Stimulated activated naive CD8-positive, alpha-beta T cell treated with anti-CD3 and anti-CD28 coated beads, Interleukin-15, amount 100 ng/mL, for 72 hours (primary cell): ENCODE measurements at regions not wholly inside any gene's neighbourhood (a gene's known extent, or its start where the extent isn't known, plus 50 kb on each side); places are given as distances from the start of the nearest gene placed in this dataset.
A peak's percentile ranks its signal among the peaks of the same experiment; 100 is the strongest.

Experiments
- ATAC-seq: fragments of 150-1000 bp; cut with Tn5 transposase; 2 replicates; pipeline ENCODE4 v1.10.0; 2021; ENCODE audit warnings: mild to moderate bottlenecking, moderate library complexity
- DNase-seq, 2 donors: peaks; one replicate each; pipeline ENCODE4 v3.0.0; 2021 to 2022
- H3K27ac Mint-ChIP-seq, 2 donors: one replicate each; pipeline ENCODE4 v1.8.0; 2022; ENCODE audit warnings: mild to moderate bottlenecking in 2 of 2, mixed read lengths in 2 of 2, moderate library complexity in 2 of 2
- H3K27me3 Mint-ChIP-seq: one replicate; pipeline ENCODE4 v1.8.0; 2022; ENCODE audit warnings: mixed read lengths
- H3K4me1 Mint-ChIP-seq: one replicate; pipeline ENCODE4 v1.8.0; 2022; ENCODE audit warnings: mild to moderate bottlenecking, mixed read lengths
- H3K4me3 Mint-ChIP-seq, 2 donors: one replicate each; pipeline ENCODE4 v1.8.0; 2022; ENCODE audit warnings: mild to moderate bottlenecking in 2 of 2, mixed read lengths in 2 of 2, moderate library complexity in 1 of 2
- H3K9me3 Mint-ChIP-seq, 2 donors: one replicate each; pipeline ENCODE4 v1.8.0; 2022; ENCODE audit warnings: mixed read lengths in 2 of 2

GRCh38 chr18:3328532-3328931, 66.6 kb downstream of the MYL12B start:
- Mint-ChIP-seq H3K4me3 (no peak overlapping the region), H3K4me1 (peaks cover 6% of the 10 kb centered on the region), H3K27me3 (no peaks in the 10 kb centered on the region), H3K9me3 (no peaks in the 10 kb centered on the region), H3K27ac (no peak overlapping the region)
- DNase-seq: no peak
- ATAC-seq: no peak

- Mint-ChIP-seq H3K27ac (peak overlapping the region in 1 of 2 donors; percentile 90), H3K4me3 (no peak overlapping the region), H3K9me3 (no peaks in the 10 kb centered on the region), H3K27me3 (no peaks in the 10 kb centered on the region), H3K4me1 (no peaks in the 10 kb centered on the region)
- DNase-seq: no peak
- ATAC-seq: no peak
Measured at GRCh38 chr18:3329471-3329870, 67.5 kb downstream of the MYL12B start.

GRCh38 chr18:3329872-3330271, 67.9 kb downstream of the MYL12B start:
- ATAC-seq (no peak), DNase-seq (no peak)
- H3K9me3 Mint-ChIP-seq: no peaks in the 10 kb centered on the region
- no peaks in the 10 kb centered on the region for H3K27me3 Mint-ChIP-seq
- H3K27ac Mint-ChIP-seq: no peak overlapping the region
- no peaks in the 10 kb centered on the region for H3K4me1 Mint-ChIP-seq
- H3K4me3 Mint-ChIP-seq: no peak overlapping the region

- Mint-ChIP-seq H3K27me3 (no peaks in the 10 kb centered on the region), H3K27ac (no peak overlapping the region), H3K4me1 (no peaks in the 10 kb centered on the region), H3K4me3 (no peak overlapping the region), H3K9me3 (no peaks in the 10 kb centered on the region)
- ATAC-seq: no peak
- no peak for DNase-seq
Measured at GRCh38 chr18:3330622-3331021, 68.7 kb downstream of the MYL12B start.

GRCh38 chr18:3332376-3332775, 70.4 kb downstream of the MYL12B start:
- ATAC-seq: no peak

GRCh38 chr18:3333056-3333720, 71.3 kb downstream of the MYL12B start:
- no peak for DNase-seq
- Mint-ChIP-seq H3K27me3 (no peaks in the 10 kb centered on the region), H3K27ac (no peak overlapping the region), H3K9me3 (no peaks in the 10 kb centered on the region), H3K4me3 (no peak overlapping the region), H3K4me1 (no peaks in the 10 kb centered on the region)
- ATAC-seq: no peak

More at GRCh38 chr18:3332376-3332775, 70.4 kb downstream of the MYL12B start:
- H3K27me3 Mint-ChIP-seq: no peaks in the 10 kb centered on the region
- no peak overlapping the region for H3K27ac Mint-ChIP-seq
- H3K4me1 Mint-ChIP-seq: no peaks in the 10 kb centered on the region
- no peak for DNase-seq
- no peaks in the 10 kb centered on the region for H3K9me3 Mint-ChIP-seq
- no peak overlapping the region for H3K4me3 Mint-ChIP-seq

- H3K27ac Mint-ChIP-seq: no peak overlapping the region
Measured at GRCh38 chr18:3333721-3334386, 71.9 kb downstream of the MYL12B start.

GRCh38 chr18:3340015-3340681, 78.2 kb downstream of the MYL12B start:
- peak overlapping the region in 1 of 2 donors; percentile 49 for H3K27ac Mint-ChIP-seq
- peak; percentile 84 for ATAC-seq
- no peak overlapping the region for H3K4me3 Mint-ChIP-seq
- H3K9me3 Mint-ChIP-seq: no peaks in the 10 kb centered on the region
- peaks cover 9% of the 10 kb centered on the region for H3K4me1 Mint-ChIP-seq
- no peaks in the 10 kb centered on the region for H3K27me3 Mint-ChIP-seq
- DNase-seq: no peak

More at GRCh38 chr18:3333721-3334386, 71.9 kb downstream of the MYL12B start:
- Mint-ChIP-seq H3K27me3 (no peaks in the 10 kb centered on the region), H3K4me3 (no peak overlapping the region), H3K4me1 (no peaks in the 10 kb centered on the region), H3K9me3 (no peaks in the 10 kb centered on the region)
- DNase-seq (no peak), ATAC-seq (no peak)

GRCh38 chr18:3340682-3341097, 78.8 kb downstream of the MYL12B start:
- H3K4me3 Mint-ChIP-seq: no peak overlapping the region
- no peak for DNase-seq
- H3K9me3 Mint-ChIP-seq: no peaks in the 10 kb centered on the region
- peaks cover 9% of the 10 kb centered on the region for H3K4me1 Mint-ChIP-seq
- ATAC-seq: no peak
- no peaks in the 10 kb centered on the region for H3K27me3 Mint-ChIP-seq
- peak overlapping the region in 1 of 2 donors; percentile 23 for H3K27ac Mint-ChIP-seq

GRCh38 chr18:3342628-3343027, 80.7 kb downstream of the MYL12B start:
- H3K9me3 Mint-ChIP-seq: no peaks in the 10 kb centered on the region
- H3K27ac Mint-ChIP-seq: no peak overlapping the region

GRCh38 chr18:3345452-3345851, 83.5 kb downstream of the MYL12B start:
- Mint-ChIP-seq H3K4me1 (no peaks in the 10 kb centered on the region), H3K27ac (no peak overlapping the region), H3K4me3 (no peak overlapping the region), H3K9me3 (no peaks in the 10 kb centered on the region), H3K27me3 (no peaks in the 10 kb centered on the region)
- no peak for ATAC-seq
- DNase-seq: no peak

More at GRCh38 chr18:3342628-3343027, 80.7 kb downstream of the MYL12B start:
- ATAC-seq: no peak
- peaks cover 9% of the 10 kb centered on the region for H3K4me1 Mint-ChIP-seq
- no peaks in the 10 kb centered on the region for H3K27me3 Mint-ChIP-seq
- DNase-seq: no peak
- H3K4me3 Mint-ChIP-seq: no peak overlapping the region

GRCh38 chr18:3345885-3346284, 84.0 kb downstream of the MYL12B start:
- ATAC-seq (no peak), DNase-seq (no peak)
- H3K27me3 Mint-ChIP-seq: no peaks in the 10 kb centered on the region
- no peaks in the 10 kb centered on the region for H3K4me1 Mint-ChIP-seq
- no peaks in the 10 kb centered on the region for H3K9me3 Mint-ChIP-seq
- no peak overlapping the region for H3K27ac Mint-ChIP-seq
- H3K4me3 Mint-ChIP-seq: no peak overlapping the region

- Mint-ChIP-seq H3K9me3 (no peaks in the 10 kb centered on the region), H3K27me3 (no peaks in the 10 kb centered on the region), H3K27ac (no peak overlapping the region), H3K4me3 (no peak overlapping the region), H3K4me1 (no peaks in the 10 kb centered on the region)
- ATAC-seq (no peak), DNase-seq (no peak)
Measured at GRCh38 chr18:3346487-3346886, 84.6 kb downstream of the MYL12B start.

- DNase-seq (no peak), ATAC-seq (no peak)
- no peaks in the 10 kb centered on the region for H3K4me1 Mint-ChIP-seq
- no peaks in the 10 kb centered on the region for H3K27me3 Mint-ChIP-seq
- no peak overlapping the region for H3K4me3 Mint-ChIP-seq
- no peak overlapping the region for H3K27ac Mint-ChIP-seq
- H3K9me3 Mint-ChIP-seq: no peaks in the 10 kb centered on the region
Measured at GRCh38 chr18:3347286-3347803, 85.4 kb downstream of the MYL12B start.

GRCh38 chr18:3348176-3348575, 86.2 kb downstream of the MYL12B start:
- DNase-seq (no peak), ATAC-seq (no peak)
- Mint-ChIP-seq H3K4me3 (no peak overlapping the region), H3K9me3 (no peaks in the 10 kb centered on the region), H3K4me1 (no peaks in the 10 kb centered on the region), H3K27me3 (no peaks in the 10 kb centered on the region), H3K27ac (no peak overlapping the region)
